ENCODE measurements at regions not wholly inside any gene's neighbourhood (a gene's known extent, or its start where the extent isn't known, plus 50 kb on each side); places are given as distances from the start of the nearest gene placed in this dataset.

GRCh38 chr6:102438171-102438570 is 1044.7 kb downstream of the GRIK2 start:
- TF ChIP-seq CTCF (conservative IDR thresholded peaks at IDR 0.05 in 1 of 2, IDR thresholded peaks at IDR 0.05 in 1 of 2; ENCODE audit: extremely low read depth in 1 of 2, insufficient read depth in 1 of 2, low read depth in 1 of 2, low read length in 2 of 2) (no peak), EZH2 (IDR thresholded peaks at IDR 0.05; ENCODE audit: borderline replicate concordance, low read length) (no peak)
